Panc1 (cell line): ENCODE measurements at regions not wholly inside any gene's neighbourhood (a gene's known extent, or its start where the extent isn't known, plus 50 kb on each side); places are given as distances from the start of the nearest gene placed in this dataset.

Source experiments
- ATAC-seq: fragments of 200-7000 bp; cut with Tn5 transposase; 2 replicates; pipeline ENCODE4 v1.9.1; 2020; ENCODE audit warnings: mild to moderate bottlenecking, moderate library complexity
- BruUV-seq: library from RNA; stranded (reverse); fragments of 400-500 nt; replicated peaks from 2 replicates; lab custom pipeline; 2021; lab: Mats Ljungman, UMichigan
- CTCF ChIA-PET: fragments of 300-600 bp; sonication (Branson Sonifier 250); formaldehyde crosslinking; loops from one replicate; lab custom pipeline; 2022; ENCODE audit warnings: antibody characterized with exemption; lab: Charles Lee
- POLR2A ChIA-PET: fragments of 300-600 bp; sonication (Branson Sonifier 250); formaldehyde crosslinking; loops from one replicate; lab custom pipeline; 2022; ENCODE audit warnings: antibody characterized with exemption; lab: Charles Lee
- DNase-seq: peaks from one replicate; pipeline ENCODE4 v3.0.0-alpha.2; 2010; ENCODE audit warnings: low read depth, low spot score
- H3K27ac ChIP-seq: 2 replicates; pipeline ENCODE4 v1.5.1; 2011; ENCODE audit warnings: mild to moderate bottlenecking, low read length, inconsistent platforms
- H3K27me3 ChIP-seq: fragments of 200-500 bp; sonication (Bioruptor generic); 2 replicates; pipeline ENCODE4 v1.6.0; 2014; ENCODE audit warnings: low read length, inconsistent platforms; ENCODE audit not compliant: control insufficient read depth, insufficient read depth
- H3K36me3 ChIP-seq: fragments of 200-500 bp; sonication (Bioruptor generic); 2 replicates; pipeline ENCODE4 v1.5.1; 2014; ENCODE audit warnings: inconsistent platforms, mild to moderate bottlenecking, low read length, moderate library complexity; ENCODE audit not compliant: control insufficient read depth, insufficient read depth
- H3K4me1 ChIP-seq: 2 replicates; pipeline ENCODE4 v1.5.1; 2011; ENCODE audit warnings: inconsistent platforms, mild to moderate bottlenecking, low read length, moderate library complexity; ENCODE audit not compliant: control insufficient read depth, insufficient read depth
- H3K4me3 ChIP-seq, 2 experiments: 2 replicates each; pipeline ENCODE4 v1.5.1; 2011 to 2012; ENCODE audit warnings: low read depth in 2 of 2, low read length in 2 of 2, mild to moderate bottlenecking in 2 of 2, inconsistent platforms in 1 of 2, moderate library complexity in 1 of 2
- H3K9me3 ChIP-seq: fragments of 200-500 bp; sonication (Bioruptor generic); 2 replicates; pipeline ENCODE4 v1.5.1; 2014; ENCODE audit warnings: low read depth, mild to moderate bottlenecking, inconsistent platforms, low read length, moderate library complexity; ENCODE audit not compliant: control insufficient read depth, insufficient read depth
- CTCF ChIP-seq: fragments of 450-650 bp; IDR thresholded peaks from 2 replicates; pipeline ENCODE4 v1.5.1; 2017; ENCODE audit warnings: mild to moderate bottlenecking
- POLR2AphosphoS5 ChIP-seq: IDR thresholded peaks from 2 replicates; pipeline ENCODE4 v1.6.1; 2012; ENCODE audit warnings: mild to moderate bottlenecking, low read depth, low read length, moderate library complexity
- REST ChIP-seq, 2 experiments: IDR thresholded peaks; 2 replicates each; pipeline ENCODE4 v1.6.1; 2011 to 2012; ENCODE audit warnings: low read depth in 2 of 2, control low read depth in 1 of 2, low read length in 1 of 2, mild to moderate bottlenecking in 1 of 2, moderate library complexity in 1 of 2; ENCODE audit not compliant: insufficient read depth in 1 of 2
- SIN3A ChIP-seq: IDR thresholded peaks from 2 replicates; pipeline ENCODE4 v1.6.1; 2012; ENCODE audit warnings: low read depth, mild to moderate bottlenecking, low read length, moderate library complexity, borderline replicate concordance; ENCODE audit not compliant: insufficient read depth
- TCF7L2 ChIP-seq: IDR thresholded peaks from 2 replicates; pipeline ENCODE4 v1.6.1; 2011; ENCODE audit warnings: mild to moderate bottlenecking, low read depth, low read length, inconsistent platforms
- in situ Hi-C: cut with HindIII; loops from 2 replicates; pipeline ENCODE4 v1.10.0; 2016; ENCODE audit warnings: low sequenced_read_pairs, low pct_unique_long_range_greater_than_20kb
- intact Hi-C: fragments of 100-400 bp; cut with micrococcal nuclease; formaldehyde crosslinking; loops from one replicate; pipeline ENCODE4 v1.10.0; 2022; ENCODE audit not compliant: unreplicated experiment

- intact Hi-C loops, result no loop called here
- ChIA-PET POLR2A (no interaction called here), CTCF (no interaction called here)
- Histone ChIP-seq H3K4me3 (no peak overlapping the region), H3K9me3 (no peaks in the 10 kb centered on the region), H3K4me1 (no peaks in the 10 kb centered on the region), H3K27me3 (peaks cover 6% of the 10 kb centered on the region), H3K27ac (no peak overlapping the region), H3K36me3 (no peaks in the 10 kb centered on the region; the same call in 1 of the 2 replicates)
- TF ChIP-seq TCF7L2, result no peak
- no peak for TF ChIP-seq SIN3A
- no peak for TF ChIP-seq POLR2AphosphoS5
- TF ChIP-seq CTCF, result no peak
- TF ChIP-seq REST (IDR thresholded peaks at IDR 0.05; ENCODE audit: insufficient read depth in 1 of 2, low read depth in 2 of 2, low read length in 1 of 2), result no peak
- ATAC-seq (no peak), DNase-seq (no peak)
- in situ Hi-C loops, result no loop called here
- BruUV-seq, result no TSS peak
Observed at GRCh38 chr5:71957292-71957898, 149.9 kb upstream of the MAP1B start.

GRCh38 chr5:71960195-71960594 lies 147.1 kb upstream of the MAP1B start:
- H3K9me3 ChIP-seq, result no peaks in the 10 kb centered on the region
- intact Hi-C loops, result no loop called here
- no peaks in the 10 kb centered on the region; the same call in 1 of the 2 replicates for H3K36me3 ChIP-seq
- no TSS peak for BruUV-seq
- in situ Hi-C loops, result no loop called here
- H3K27me3 ChIP-seq, result peaks cover 6% of the 10 kb centered on the region
- ChIA-PET POLR2A (no interaction called here), CTCF (no interaction called here)
- DNase-seq (no peak), ATAC-seq (no peak)
- H3K27ac ChIP-seq, result no peak overlapping the region
- TF ChIP-seq TCF7L2, result no peak
- TF ChIP-seq REST (IDR thresholded peaks at IDR 0.05; ENCODE audit: insufficient read depth in 1 of 2, low read depth in 2 of 2, low read length in 1 of 2), result no peak
- no peak for TF ChIP-seq CTCF
- TF ChIP-seq SIN3A, result no peak
- TF ChIP-seq POLR2AphosphoS5, result no peak
- no peak overlapping the region for H3K4me3 ChIP-seq
- no peaks in the 10 kb centered on the region for H3K4me1 ChIP-seq
